ENCODE measurements at regions not wholly inside any gene's neighbourhood (a gene's known extent, or its start where the extent isn't known, plus 50 kb on each side); places are given as distances from the start of the nearest gene placed in this dataset.

DNA sequence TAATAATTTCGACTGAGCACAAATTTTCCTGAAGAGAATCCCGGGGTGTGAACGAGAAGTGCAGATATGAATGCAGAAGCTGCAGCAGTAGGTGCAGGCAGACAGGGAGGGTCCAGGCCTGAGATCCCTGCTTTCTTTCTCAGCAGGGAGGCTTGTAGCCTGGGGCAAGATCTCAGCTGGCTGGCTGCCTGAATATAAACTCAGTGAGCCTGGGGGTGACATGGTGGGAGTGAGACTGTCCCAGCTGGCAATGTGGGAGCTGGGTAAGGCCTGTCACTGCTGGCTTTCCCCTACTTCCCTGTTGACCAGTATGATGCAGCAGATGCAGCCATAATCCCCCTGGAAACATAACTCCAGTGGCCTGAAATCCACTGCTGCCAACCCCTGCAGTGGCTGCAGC, 325.2 kb downstream of the CETN3 start:
- TF ChIP-seq POLR2A (IDR thresholded peaks at IDR 0.05): no peak
- TF ChIP-seq, protein P1, sequence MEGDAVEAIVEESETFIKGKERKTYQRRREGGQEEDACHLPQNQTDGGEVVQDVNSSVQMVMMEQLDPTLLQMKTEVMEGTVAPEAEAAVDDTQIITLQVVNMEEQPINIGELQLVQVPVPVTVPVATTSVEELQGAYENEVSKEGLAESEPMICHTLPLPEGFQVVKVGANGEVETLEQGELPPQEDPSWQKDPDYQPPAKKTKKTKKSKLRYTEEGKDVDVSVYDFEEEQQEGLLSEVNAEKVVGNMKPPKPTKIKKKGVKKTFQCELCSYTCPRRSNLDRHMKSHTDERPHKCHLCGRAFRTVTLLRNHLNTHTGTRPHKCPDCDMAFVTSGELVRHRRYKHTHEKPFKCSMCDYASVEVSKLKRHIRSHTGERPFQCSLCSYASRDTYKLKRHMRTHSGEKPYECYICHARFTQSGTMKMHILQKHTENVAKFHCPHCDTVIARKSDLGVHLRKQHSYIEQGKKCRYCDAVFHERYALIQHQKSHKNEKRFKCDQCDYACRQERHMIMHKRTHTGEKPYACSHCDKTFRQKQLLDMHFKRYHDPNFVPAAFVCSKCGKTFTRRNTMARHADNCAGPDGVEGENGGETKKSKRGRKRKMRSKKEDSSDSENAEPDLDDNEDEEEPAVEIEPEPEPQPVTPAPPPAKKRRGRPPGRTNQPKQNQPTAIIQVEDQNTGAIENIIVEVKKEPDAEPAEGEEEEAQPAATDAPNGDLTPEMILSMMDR (IDR thresholded peaks at IDR 0.05): no peak
